K562 (cell line): ENCODE measurements at regions not wholly inside any gene's neighbourhood (a gene's known extent, or its start where the extent isn't known, plus 50 kb on each side); places are given as distances from the start of the nearest gene placed in this dataset.

Experiments
- ATAC-seq: fragments of 200-7000 bp; cut with Tn5 transposase; 3 replicates; pipeline ENCODE4 v1.9.1; 2020; ENCODE audit warnings: moderate library complexity
- BruUV-seq: library from RNA; stranded (reverse); fragments of 400-500 nt; replicated peaks from 2 replicates; lab custom pipeline; 2021; lab: Mats Ljungman, UMichigan
- CTCF ChIA-PET: fragments of 300-600 bp; formaldehyde crosslinking; extraction: SDS; loops from one replicate; lab custom pipeline; 2021; ENCODE audit warnings: low intra/inter-chr PET ratio; lab: Yijun Ruan, JAX
- POLR2A ChIA-PET: fragments of 300-600, 350-650 bp; sonication (Branson Sonifier 250); formaldehyde crosslinking; extraction: SDS; loops from one replicate; lab custom pipeline; 2021; ENCODE audit warnings: antibody characterized with exemption, inconsistent platforms; lab: Yijun Ruan, JAX
- DNase-seq, 4 experiments: peaks; one replicate each; pipeline versions ENCODE4 v3.0.0 to v3.0.0-alpha.2; 2011 to 2018; ENCODE audit warnings: low spot score in 3 of 4, mixed read lengths in 3 of 4; ENCODE audit errors: extremely low read depth in 1 of 4
- FAIRE-seq: peaks from 2 replicates; lab custom pipeline; 2011; peaks lifted over from hg19 to GRCh38; lab: Jason Lieb, UNC
- H2AFZ ChIP-seq: 2 replicates; pipeline ENCODE4 v1.6.0; 2011; ENCODE audit warnings: low read depth, low read length, control low read depth, inconsistent platforms
- H3K27ac ChIP-seq: fragments of 200-600 bp; 3 replicates; pipeline ENCODE4 v1.8.0; 2011; ENCODE audit warnings: low read depth, mild to moderate bottlenecking, control low read depth, inconsistent platforms, low read length, moderate library complexity, mixed read lengths; ENCODE audit errors: extremely low read depth
- H3K27me3 ChIP-seq, 2 experiments: fragments of 300-600 bp in 1 of 2; 2 replicates in 1 of 2; 3 replicates in 1 of 2; pipeline versions ENCODE4 v1.6.0 to v1.8.0; 2011; ENCODE audit warnings: inconsistent platforms in 2 of 2, low read length in 2 of 2, mild to moderate bottlenecking in 1 of 2, mixed read lengths in 1 of 2, moderate library complexity in 1 of 2; ENCODE audit not compliant: control insufficient read depth in 2 of 2, insufficient read depth in 2 of 2
- H3K36me3 ChIP-seq: fragments of 300-600 bp; 3 replicates; pipeline ENCODE4 v1.8.0; 2011; ENCODE audit warnings: mild to moderate bottlenecking, low read length, inconsistent platforms; ENCODE audit not compliant: control insufficient read depth, insufficient read depth
- H3K4me1 ChIP-seq, 2 experiments: fragments of 200-600 bp in 1 of 2; replicated peaks in 1 of 2; 2 replicates in 1 of 2; 3 replicates in 1 of 2; pipeline versions ENCODE4 v1.5.1 to v1.8.0; 2011; ENCODE audit warnings: inconsistent platforms in 2 of 2, low read length in 2 of 2, mild to moderate bottlenecking in 1 of 2, mixed read lengths in 1 of 2, moderate library complexity in 1 of 2; ENCODE audit not compliant: control insufficient read depth in 2 of 2, insufficient read depth in 2 of 2
- H3K4me2 ChIP-seq: 2 replicates; pipeline ENCODE4 v1.6.1; 2011; ENCODE audit warnings: low read length, control low read depth, inconsistent platforms, mixed read lengths; ENCODE audit not compliant: insufficient read depth
- H3K4me3 ChIP-seq: fragments of 200-600 bp; sonication (generic), shearing (Covaris generic); 2 replicates; pipeline ENCODE4 v1.5.1; 2016; ENCODE audit warnings: control low read depth, inconsistent platforms
- H3K79me2 ChIP-seq: fragments of 200-600 bp; 3 replicates; pipeline ENCODE4 v1.8.0; 2011; ENCODE audit warnings: low read length, inconsistent platforms; ENCODE audit not compliant: control insufficient read depth, insufficient read depth
- H3K9ac ChIP-seq, 2 experiments: 2 replicates each; pipeline versions ENCODE4 v1.6.0 to v1.6.1; 2011; ENCODE audit warnings: low read depth in 2 of 2, low read length in 2 of 2, control low read depth in 1 of 2, inconsistent platforms in 1 of 2, mild to moderate bottlenecking in 1 of 2, mixed read lengths in 1 of 2; ENCODE audit not compliant: insufficient read depth in 1 of 2
- H3K9me1 ChIP-seq: one replicate; pipeline ENCODE4 v1.6.0; 2011; ENCODE audit warnings: inconsistent platforms, mild to moderate bottlenecking, low read length, moderate library complexity; ENCODE audit not compliant: control insufficient read depth, insufficient read depth
- H3K9me3 ChIP-seq: replicated peaks from 2 replicates; pipeline ENCODE4 v1.5.1; 2011; ENCODE audit warnings: low read depth, low read length, inconsistent platforms; ENCODE audit not compliant: control insufficient read depth, insufficient read depth
- H4K20me1 ChIP-seq: replicated peaks from 2 replicates; pipeline ENCODE4 v1.6.1; 2011; ENCODE audit warnings: low read length, inconsistent platforms, mixed read lengths; ENCODE audit not compliant: control insufficient read depth, insufficient read depth
- ARID1B ChIP-seq: fragments of 450-650 bp; IDR thresholded peaks from 2 replicates; pipeline ENCODE4 v1.6.1; 2016; ENCODE audit warnings: antibody characterized with exemption, mild to moderate bottlenecking, inconsistent platforms
- BRCA1 ChIP-seq, 2 experiments: fragments of 450-650 bp in 1 of 2; sonication (generic) in 1 of 2; formaldehyde crosslinking in 1 of 2; IDR thresholded peaks; 2 replicates each; pipeline versions ENCODE4 v1.5.0 to v1.6.1; 2017 to 2020; ENCODE audit warnings: mild to moderate bottlenecking in 1 of 2, missing genetic modification reagents in 1 of 2
- DDX20 ChIP-seq: fragments of 450-650 bp; IDR thresholded peaks from 2 replicates; pipeline ENCODE4 v1.6.1; 2016; ENCODE audit warnings: missing genetic modification characterization, low read depth, mild to moderate bottlenecking, missing compliant biosample characterization, moderate library complexity
- KDM4B ChIP-seq, 2 experiments: fragments of 450-650 bp in 1 of 2; sonication (generic) in 1 of 2; IDR thresholded peaks; 2 replicates each; pipeline ENCODE4 v1.6.1; 2016 to 2017; ENCODE audit warnings: borderline replicate concordance in 2 of 2, antibody characterized with exemption in 1 of 2, low read depth in 1 of 2, mild to moderate bottlenecking in 1 of 2
- KDM5B ChIP-seq: fragments of 200-600 bp; sonication (generic); IDR thresholded peaks from 2 replicates; pipeline ENCODE4 v1.6.1; 2012; ENCODE audit warnings: low read depth, mild to moderate bottlenecking, moderate library complexity, low read length, control low read depth, inconsistent platforms; ENCODE audit not compliant: insufficient replicate concordance
- MCM7 ChIP-seq, 2 experiments: fragments of 450-650 bp; IDR thresholded peaks; 2 replicates each; pipeline ENCODE4 v1.6.1; 2016 to 2018
- SMARCE1 ChIP-seq: fragments of 450-650 bp; IDR thresholded peaks from 2 replicates; pipeline ENCODE4 v1.7.1; 2016; ENCODE audit warnings: mild to moderate bottlenecking
- SREBF2 ChIP-seq: sonication (generic); formaldehyde crosslinking; IDR thresholded peaks from 2 replicates; pipeline ENCODE4 v1.4.0; 2020; ENCODE audit warnings: mild to moderate bottlenecking, missing genetic modification reagents
- TCF3 ChIP-seq: sonication (generic); formaldehyde crosslinking; IDR thresholded peaks from 2 replicates; pipeline ENCODE4 v1.4.0; 2020; ENCODE audit warnings: mild to moderate bottlenecking, missing genetic modification reagents
- TEAD1 ChIP-seq, 2 experiments: fragments of 450-650 bp in 1 of 2; sonication (generic) in 1 of 2; formaldehyde crosslinking; IDR thresholded peaks; 2 replicates each; pipeline versions ENCODE4 v1.4.0 to v1.8.0; 2020 to 2022; ENCODE audit warnings: mild to moderate bottlenecking in 2 of 2, missing genetic modification reagents in 1 of 2
- ZNF584 ChIP-seq: fragments of 200-800 bp; sonication (Bioruptor generic); IDR thresholded peaks from 2 replicates; pipeline ENCODE4 v1.6.1; 2016; ENCODE audit warnings: low read depth, mild to moderate bottlenecking, missing genetic modification characterization, missing compliant biosample characterization
- WGBS: fragments of 100-300 bp; shearing (Covaris generic); methylation state at CpG from one replicate; pipeline ENCODE4 v1.1.6; 2016; ENCODE audit warnings: low coverage, mixed read lengths; ENCODE audit not compliant: insufficient coverage; ENCODE audit errors: missing lambda C conversion rate; 5-methylcytosine and 5-hydroxymethylcytosine counted together
- in situ Hi-C: fragments of 300-500 bp; cut with MboI; formaldehyde crosslinking; loops from 4 replicates; pipeline ENCODE4 v1.15.0; 2018; ENCODE audit warnings: inconsistent platforms, mixed read lengths
- intact Hi-C: fragments of 100-400 bp; cut with micrococcal nuclease; formaldehyde crosslinking; loops from 2 replicates; pipeline ENCODE4 v1.14.2; 2022
- TF ChIP-seq, protein P1 (sequence below): sonication (generic); formaldehyde crosslinking; IDR thresholded peaks from 2 replicates; pipeline ENCODE4 v1.8.0; 2022; ENCODE audit warnings: mild to moderate bottlenecking, missing genetic modification reagents
- TF ChIP-seq, protein P2 (sequence below): sonication (generic); formaldehyde crosslinking; IDR thresholded peaks from 2 replicates; pipeline ENCODE4 v1.8.1; 2023; ENCODE audit warnings: mild to moderate bottlenecking, missing genetic modification reagents, moderate library complexity
- TF ChIP-seq, protein P3 (sequence below): fragments of 250-450 bp; sonication (Bioruptor Pico); IDR thresholded peaks from 2 replicates; pipeline ENCODE4 v1.6.1; 2021; ENCODE audit warnings: mild to moderate bottlenecking
- TF ChIP-seq, protein P4 (sequence below): fragments of 450-650 bp; IDR thresholded peaks from 2 replicates; pipeline ENCODE4 v1.6.1; 2016; ENCODE audit warnings: borderline replicate concordance

DNA sequence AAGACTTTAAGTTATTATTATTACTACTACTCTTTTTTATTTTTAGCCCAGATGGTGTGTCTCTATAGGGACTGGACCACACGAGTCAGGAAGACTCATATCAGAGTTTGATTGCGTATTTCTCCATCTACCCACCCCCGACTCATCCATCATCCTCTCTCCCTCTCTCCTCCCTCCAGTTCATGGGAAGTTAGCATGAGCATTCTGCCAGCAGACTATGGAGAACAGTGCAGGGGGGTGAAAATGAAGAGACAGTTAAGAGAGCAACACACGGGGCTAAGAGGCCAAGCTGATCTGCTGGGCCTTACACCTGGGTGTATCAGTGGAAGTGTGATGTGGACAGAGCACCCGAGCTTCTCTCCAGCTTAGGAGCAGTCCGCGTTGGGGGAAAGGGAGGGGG lies 95.0 kb downstream of the UQCRFS1 start (continued):
- TF ChIP-seq SREBF2 = no peak
- TF ChIP-seq ZNF584 = no peak
- TF ChIP-seq TEAD1 (CRISPR knock-in tag; IDR thresholded peaks at IDR 0.05) = no peak
- TF ChIP-seq KDM4B (IDR thresholded peaks at IDR 0.05; ENCODE audit: borderline replicate concordance in 2 of 2, low read depth in 1 of 2) = no peak

DNA sequence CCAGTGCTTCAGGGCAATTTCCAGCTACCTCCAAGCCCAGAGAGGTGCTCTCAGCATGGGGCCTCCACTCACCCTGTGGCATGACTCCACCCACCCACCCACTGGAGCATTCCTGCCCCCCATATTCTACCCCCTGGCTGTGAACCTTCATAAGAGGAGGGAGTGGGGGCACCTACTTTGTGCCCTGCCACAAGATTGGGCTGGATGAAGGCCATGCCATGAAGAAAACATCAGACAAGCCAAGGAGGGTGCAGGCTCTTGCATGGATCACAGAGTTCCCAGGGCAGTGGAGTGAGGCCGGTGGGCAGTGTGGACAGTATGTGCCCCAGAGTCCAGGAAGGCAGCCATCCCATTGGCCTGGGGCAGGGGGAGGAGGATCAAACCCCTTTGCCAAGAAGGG lies 97.8 kb downstream of the UQCRFS1 start:
- CTCF ChIA-PET = no interaction called here
- no peak for TF ChIP-seq ARID1B
- no peak for TF ChIP-seq BRCA1 (IDR thresholded peaks at IDR 0.05)
- TF ChIP-seq BRCA1 (CRISPR knock-in tag; IDR thresholded peaks at IDR 0.05) = no peak
- TF ChIP-seq SMARCE1 = no peak
- TF ChIP-seq, protein P1, sequence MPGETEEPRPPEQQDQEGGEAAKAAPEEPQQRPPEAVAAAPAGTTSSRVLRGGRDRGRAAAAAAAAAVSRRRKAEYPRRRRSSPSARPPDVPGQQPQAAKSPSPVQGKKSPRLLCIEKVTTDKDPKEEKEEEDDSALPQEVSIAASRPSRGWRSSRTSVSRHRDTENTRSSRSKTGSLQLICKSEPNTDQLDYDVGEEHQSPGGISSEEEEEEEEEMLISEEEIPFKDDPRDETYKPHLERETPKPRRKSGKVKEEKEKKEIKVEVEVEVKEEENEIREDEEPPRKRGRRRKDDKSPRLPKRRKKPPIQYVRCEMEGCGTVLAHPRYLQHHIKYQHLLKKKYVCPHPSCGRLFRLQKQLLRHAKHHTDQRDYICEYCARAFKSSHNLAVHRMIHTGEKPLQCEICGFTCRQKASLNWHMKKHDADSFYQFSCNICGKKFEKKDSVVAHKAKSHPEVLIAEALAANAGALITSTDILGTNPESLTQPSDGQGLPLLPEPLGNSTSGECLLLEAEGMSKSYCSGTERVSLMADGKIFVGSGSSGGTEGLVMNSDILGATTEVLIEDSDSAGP (CRISPR knock-in tag) = no peak
- TF ChIP-seq, protein P2, sequence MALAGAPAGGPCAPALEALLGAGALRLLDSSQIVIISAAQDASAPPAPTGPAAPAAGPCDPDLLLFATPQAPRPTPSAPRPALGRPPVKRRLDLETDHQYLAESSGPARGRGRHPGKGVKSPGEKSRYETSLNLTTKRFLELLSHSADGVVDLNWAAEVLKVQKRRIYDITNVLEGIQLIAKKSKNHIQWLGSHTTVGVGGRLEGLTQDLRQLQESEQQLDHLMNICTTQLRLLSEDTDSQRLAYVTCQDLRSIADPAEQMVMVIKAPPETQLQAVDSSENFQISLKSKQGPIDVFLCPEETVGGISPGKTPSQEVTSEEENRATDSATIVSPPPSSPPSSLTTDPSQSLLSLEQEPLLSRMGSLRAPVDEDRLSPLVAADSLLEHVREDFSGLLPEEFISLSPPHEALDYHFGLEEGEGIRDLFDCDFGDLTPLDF = no peak
- TF ChIP-seq TCF3 (CRISPR knock-in tag) = no peak
- TF ChIP-seq DDX20 (tag) = no peak
- TF ChIP-seq, protein P3, sequence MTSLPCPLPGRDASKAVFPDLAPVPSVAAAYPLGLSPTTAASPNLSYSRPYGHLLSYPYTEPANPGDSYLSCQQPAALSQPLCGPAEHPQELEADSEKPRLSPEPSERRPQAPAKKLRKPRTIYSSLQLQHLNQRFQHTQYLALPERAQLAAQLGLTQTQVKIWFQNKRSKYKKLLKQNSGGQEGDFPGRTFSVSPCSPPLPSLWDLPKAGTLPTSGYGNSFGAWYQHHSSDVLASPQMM (CRISPR knock-in tag) = no peak
- TF ChIP-seq, protein P4, sequence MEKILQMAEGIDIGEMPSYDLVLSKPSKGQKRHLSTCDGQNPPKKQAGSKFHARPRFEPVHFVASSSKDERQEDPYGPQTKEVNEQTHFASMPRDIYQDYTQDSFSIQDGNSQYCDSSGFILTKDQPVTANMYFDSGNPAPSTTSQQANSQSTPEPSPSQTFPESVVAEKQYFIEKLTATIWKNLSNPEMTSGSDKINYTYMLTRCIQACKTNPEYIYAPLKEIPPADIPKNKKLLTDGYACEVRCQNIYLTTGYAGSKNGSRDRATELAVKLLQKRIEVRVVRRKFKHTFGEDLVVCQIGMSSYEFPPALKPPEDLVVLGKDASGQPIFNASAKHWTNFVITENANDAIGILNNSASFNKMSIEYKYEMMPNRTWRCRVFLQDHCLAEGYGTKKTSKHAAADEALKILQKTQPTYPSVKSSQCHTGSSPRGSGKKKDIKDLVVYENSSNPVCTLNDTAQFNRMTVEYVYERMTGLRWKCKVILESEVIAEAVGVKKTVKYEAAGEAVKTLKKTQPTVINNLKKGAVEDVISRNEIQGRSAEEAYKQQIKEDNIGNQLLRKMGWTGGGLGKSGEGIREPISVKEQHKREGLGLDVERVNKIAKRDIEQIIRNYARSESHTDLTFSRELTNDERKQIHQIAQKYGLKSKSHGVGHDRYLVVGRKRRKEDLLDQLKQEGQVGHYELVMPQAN = no peak
- no peak for TF ChIP-seq KDM5B
- no peak for TF ChIP-seq MCM7 (IDR thresholded peaks at IDR 0.05)

More for the DNA sequence above, 97.8 kb downstream of the UQCRFS1 start:
- H3K9me3 ChIP-seq = no peaks in the 10 kb centered on the region
- POLR2A ChIA-PET = no interaction called here
- FAIRE-seq = no peak
- WGBS = 0% methylated on average over 1 of the region's 1 CpG
- in situ Hi-C loops (no loop called here), intact Hi-C loops (no loop called here)
- H3K9ac ChIP-seq = 0 out of 4 replicates have a peak overlapping the region, but pooled peaks of 1 of the 2 experiments have one; percentile 17
- H3K4me1 ChIP-seq = no peaks in the 10 kb centered on the region
- H3K4me2 ChIP-seq = no peak overlapping the region
- no peaks in the 10 kb centered on the region for H3K9me1 ChIP-seq
- H2AFZ ChIP-seq = no peak overlapping the region
- BruUV-seq = no TSS peak
- H3K27me3 ChIP-seq = no peaks in the 10 kb centered on the region; a peak in 1 of 5 replicates
- no peak overlapping the region for H3K4me3 ChIP-seq
- no peaks in the 10 kb centered on the region for H4K20me1 ChIP-seq
- DNase-seq = no peak
- no peaks in the 10 kb centered on the region for H3K36me3 ChIP-seq
- H3K79me2 ChIP-seq = no peaks in the 10 kb centered on the region
- H3K27ac ChIP-seq = no peak overlapping the region
- ATAC-seq = no peak
